OCI-LY3 (cell line): ENCODE measurements at regions not wholly inside any gene's neighbourhood (a gene's known extent, or its start where the extent isn't known, plus 50 kb on each side); places are given as distances from the start of the nearest gene placed in this dataset.
"Not testable (repeated sequence)": the region's sequence is repeated elsewhere in the genome, so short reads cannot be mapped to it uniquely, and the experiment has no call there.

ENCODE experiments used
- CTCF ChIP-seq: fragments of 200-600, 300-600 bp; sonication (generic); IDR thresholded peaks from 2 replicates; pipeline ENCODE4 v1.5.1; 2014; ENCODE audit warnings: antibody characterized with exemption, low read length, low read depth
- EZH2phosphoT487 ChIP-seq: fragments of 200-600 bp; shearing (Covaris generic); IDR thresholded peaks from 2 replicates; pipeline ENCODE4 v1.6.1; 2018; ENCODE audit warnings: antibody characterized with exemption, mixed run types, low read depth

GRCh38 chr16:29351271-29351969 is 55.1 kb downstream of the NPIPB11 start:
- TF ChIP-seq CTCF, EZH2phosphoT487: not testable (repeated sequence)
